OCI-LY1 (cell line): ENCODE measurements at regions not wholly inside any gene's neighbourhood (a gene's known extent, or its start where the extent isn't known, plus 50 kb on each side); places are given as distances from the start of the nearest gene placed in this dataset.

Experiments used
- CTCF ChIP-seq: fragments of 200-600 bp; sonication (generic), shearing (Covaris generic); IDR thresholded peaks from 2 replicates; pipeline ENCODE4 v1.5.1; 2017; ENCODE audit warnings: mild to moderate bottlenecking, antibody characterized with exemption, low read length, moderate library complexity, mixed read lengths
- EZH2 ChIP-seq: fragments of 200-600 bp; sonication (generic), shearing (Covaris generic); IDR thresholded peaks from 2 replicates; pipeline ENCODE4 v1.8.0; 2017; ENCODE audit warnings: borderline replicate concordance, mixed run types, mild to moderate bottlenecking, antibody characterized with exemption, low read length, moderate library complexity, mixed read lengths

- TF ChIP-seq CTCF (no peak), EZH2 (no peak)
These were observed 173.2 kb upstream of the XYLT1 start for GRCh38 chr16:17643935-17644334.
